Trophoblast cell (in vitro differentiated cells and primary cell): ENCODE measurements at regions not wholly inside any gene's neighbourhood (a gene's known extent, or its start where the extent isn't known, plus 50 kb on each side); places are given as distances from the start of the nearest gene placed in this dataset.

Experiments used
- DNase-seq, 2 donors: peaks; one replicate each; pipeline ENCODE4 v3.0.0-alpha.2; 2016
- H2AFZ ChIP-seq: 2 replicates; pipeline ENCODE4 v1.6.1; 2013; ENCODE audit warnings: low read length, moderate library complexity, mild to moderate bottlenecking; ENCODE audit not compliant: insufficient read depth, poor library complexity
- H2AK5ac ChIP-seq: 2 replicates; pipeline ENCODE4 v1.6.1; 2013; ENCODE audit warnings: mild to moderate bottlenecking, low read length
- H2BK120ac ChIP-seq: 2 replicates; pipeline ENCODE4 v1.6.1; 2013; ENCODE audit warnings: low read length, mild to moderate bottlenecking, moderate library complexity; ENCODE audit not compliant: insufficient read depth, poor library complexity
- H2BK12ac ChIP-seq: 2 replicates; pipeline ENCODE4 v1.6.1; 2013; ENCODE audit warnings: mild to moderate bottlenecking, low read length, moderate library complexity
- H2BK5ac ChIP-seq: 2 replicates; pipeline ENCODE4 v1.6.1; 2013; ENCODE audit warnings: low read length, low read depth, moderate library complexity, mild to moderate bottlenecking; ENCODE audit not compliant: poor library complexity
- H3K14ac ChIP-seq: 2 replicates; pipeline ENCODE4 v1.6.1; 2013; ENCODE audit warnings: mild to moderate bottlenecking, low read length
- H3K18ac ChIP-seq: 2 replicates; pipeline ENCODE4 v1.6.1; 2013; ENCODE audit warnings: mild to moderate bottlenecking, low read length
- H3K23ac ChIP-seq: 2 replicates; pipeline ENCODE4 v1.6.1; 2013; ENCODE audit warnings: low read length
- H3K27ac ChIP-seq: 2 replicates; pipeline ENCODE4 v1.5.1; 2013; ENCODE audit warnings: low read depth, mild to moderate bottlenecking, inconsistent platforms, low read length, moderate library complexity
- H3K27me3 ChIP-seq: 2 replicates; pipeline ENCODE4 v1.6.1; 2013; ENCODE audit warnings: inconsistent platforms, mild to moderate bottlenecking, low read length, moderate library complexity; ENCODE audit not compliant: insufficient read depth
- H3K36me3 ChIP-seq, 2 experiments: 1 replicate in 1 of 2; 2 replicates in 1 of 2; pipeline ENCODE4 v1.6.1; 2013; ENCODE audit warnings: low read length in 2 of 2, mild to moderate bottlenecking in 2 of 2, moderate library complexity in 1 of 2; ENCODE audit not compliant: insufficient read depth in 2 of 2, control insufficient read depth in 1 of 2
- H3K4ac ChIP-seq: 2 replicates; pipeline ENCODE4 v1.6.1; 2013; ENCODE audit warnings: low read depth, mild to moderate bottlenecking, low read length, moderate library complexity
- H3K4me1 ChIP-seq, 2 experiments: 1 replicate in 1 of 2; 2 replicates in 1 of 2; pipeline ENCODE4 v1.6.1; 2013; ENCODE audit warnings: low read length in 2 of 2, mild to moderate bottlenecking in 2 of 2, moderate library complexity in 1 of 2; ENCODE audit not compliant: insufficient read depth in 2 of 2, control insufficient read depth in 1 of 2
- H3K4me2 ChIP-seq: 2 replicates; pipeline ENCODE4 v1.6.1; 2013; ENCODE audit warnings: inconsistent platforms, mild to moderate bottlenecking, low read length, moderate library complexity
- H3K4me3 ChIP-seq: 2 replicates; pipeline ENCODE4 v1.5.1; 2013; ENCODE audit warnings: mild to moderate bottlenecking, low read depth, low read length, inconsistent platforms
- H3K79me1 ChIP-seq: one replicate; pipeline ENCODE4 v1.6.1; 2013; ENCODE audit warnings: low read length
- H3K79me2 ChIP-seq: 2 replicates; pipeline ENCODE4 v1.6.1; 2013; ENCODE audit warnings: low read length, mild to moderate bottlenecking; ENCODE audit not compliant: control insufficient read depth, insufficient read depth, poor library complexity
- H3K9ac ChIP-seq: 2 replicates; pipeline ENCODE4 v1.6.1; 2013; ENCODE audit warnings: mild to moderate bottlenecking, low read length
- H3K9me3 ChIP-seq: 2 replicates; pipeline ENCODE4 v1.6.1; 2013; ENCODE audit warnings: low read depth, mild to moderate bottlenecking, control low read depth, inconsistent platforms, low read length; ENCODE audit not compliant: insufficient read depth
- H4K12ac ChIP-seq: 2 replicates; pipeline ENCODE4 v1.6.1; 2013; ENCODE audit warnings: low read depth, mild to moderate bottlenecking, low read length, moderate library complexity
- H4K8ac ChIP-seq: 2 replicates; pipeline ENCODE4 v1.6.1; 2013; ENCODE audit warnings: low read depth, mild to moderate bottlenecking, low read length, moderate library complexity
- H4K91ac ChIP-seq: one replicate; pipeline ENCODE4 v1.6.1; 2013; ENCODE audit warnings: low read depth, mild to moderate bottlenecking, low read length, moderate library complexity
- WGBS: extraction: QIAGEN DNeasy Blood & Tissue Kit; methylation state at CpG from one replicate; pipeline ENCODE4 v1.1.7; 2013; ENCODE audit warnings: missing lambda C conversion rate; ENCODE audit not compliant: insufficient read length, insufficient coverage; ENCODE audit errors: extremely low coverage; 5-methylcytosine and 5-hydroxymethylcytosine counted together

DNA sequence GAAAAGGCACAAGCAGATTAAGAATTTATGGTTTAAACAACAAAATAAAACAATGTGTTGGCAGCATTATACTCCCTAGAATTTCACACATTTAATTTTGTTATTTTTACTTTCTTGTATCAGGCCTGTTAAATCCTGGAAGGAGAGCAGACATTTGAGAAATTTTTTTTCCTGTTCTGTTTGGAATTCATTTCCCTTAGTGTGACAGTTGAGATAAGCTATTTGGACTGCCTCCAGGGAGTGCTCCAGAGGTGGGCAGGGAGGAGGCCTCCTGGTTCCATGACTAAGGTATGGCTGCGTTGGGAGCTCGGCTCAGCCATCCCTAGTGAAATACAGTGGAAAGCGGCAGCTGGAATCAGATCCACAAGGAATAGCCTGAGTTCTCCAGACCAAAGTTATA lies 185.7 kb downstream of the KCNRG start:
- DNase-seq = peak in 1 of 2 donors; percentile 35
- Histone ChIP-seq H2AK5ac (no peak overlapping the region), H3K36me3 (no peaks in the 10 kb centered on the region), H3K27ac (no peak overlapping the region), H3K4me1 (peaks cover 8 to 9% of the 10 kb centered on the region in 2 experiments), H4K91ac (peak overlapping the region; percentile 47), H2BK120ac (no peak overlapping the region), H2BK5ac (peak overlapping the region; percentile 33), H3K27me3 (no peaks in the 10 kb centered on the region), H3K18ac (no peak overlapping the region), H2BK12ac (no peak overlapping the region), H4K12ac (no peak overlapping the region), H2AFZ (no peak overlapping the region), H3K79me1 (no peaks in the 10 kb centered on the region), H3K4ac (no peak overlapping the region), H3K23ac (no peak overlapping the region), H3K4me2 (no peak overlapping the region), H4K8ac (no peak overlapping the region), H3K4me3 (no peak overlapping the region), H3K9ac (no peak overlapping the region), H3K14ac (no peak overlapping the region), H3K9me3 (no peaks in the 10 kb centered on the region), H3K79me2 (no peaks in the 10 kb centered on the region)
- no CpG with 5 or more reads among the region's 3 CpGs for WGBS

DNA sequence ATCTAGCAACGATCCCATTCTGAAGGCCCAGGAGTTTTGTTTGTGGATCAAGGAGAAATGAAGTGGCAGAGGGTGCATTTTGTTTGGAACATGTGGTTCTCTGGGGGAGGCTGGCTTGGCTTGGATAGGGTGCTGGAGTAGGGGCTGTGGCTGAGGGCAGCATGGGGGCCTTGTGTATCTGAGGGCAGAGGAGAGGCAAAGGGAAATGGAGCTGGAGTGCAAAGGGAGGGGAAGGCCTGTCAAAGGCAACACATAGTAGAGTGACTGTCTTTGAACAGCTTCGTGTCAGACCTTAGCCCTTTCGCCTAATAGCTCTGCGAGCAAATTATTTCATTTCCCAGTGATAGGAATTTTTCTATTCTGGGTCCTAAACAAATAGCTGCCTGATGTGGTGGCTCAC lies 187.2 kb downstream of the KCNRG start:
- no CpG with 5 or more reads among the region's 4 CpGs for WGBS
- DNase-seq = no peak

DNA sequence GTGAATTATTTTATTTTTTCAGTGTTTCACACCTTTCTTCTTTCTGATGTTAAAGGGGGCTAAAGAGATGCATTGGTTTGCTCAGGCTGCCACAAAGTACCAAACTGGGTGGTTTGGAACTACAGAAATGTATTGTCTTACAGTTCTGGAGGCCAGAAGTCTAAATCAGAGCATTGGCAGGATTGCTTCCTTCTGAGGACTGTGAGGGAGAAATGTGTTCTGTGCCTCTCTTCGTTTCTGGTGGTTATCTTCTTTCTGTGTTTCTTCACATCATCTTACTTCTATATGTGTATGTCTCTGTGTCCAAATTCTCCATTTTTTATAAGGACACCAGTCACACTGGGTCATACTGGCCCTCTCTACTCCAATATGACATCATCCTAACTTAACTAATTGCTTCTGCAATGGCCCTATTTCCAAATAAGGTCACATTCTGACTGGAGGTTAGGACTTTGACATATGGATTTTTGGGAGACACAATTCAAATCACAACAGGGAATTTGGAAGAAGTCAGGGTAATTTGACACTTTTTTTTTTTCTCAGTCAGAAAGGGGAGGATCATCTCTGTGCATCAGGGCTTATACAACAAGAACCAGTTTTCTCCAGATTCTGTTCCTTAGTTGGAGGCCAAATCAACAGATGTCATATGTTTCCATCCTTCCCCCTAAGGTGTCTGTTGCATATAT lies 188.2 kb downstream of the KCNRG start:
- H4K91ac ChIP-seq = no peak overlapping the region
- no peak overlapping the region for H3K4me3 ChIP-seq
- no peak overlapping the region for H3K4ac ChIP-seq
- no peak overlapping the region for H2BK12ac ChIP-seq
- no peak overlapping the region for H3K27ac ChIP-seq
- H3K18ac ChIP-seq = no peak overlapping the region
- no peak overlapping the region for H3K14ac ChIP-seq
- H3K27me3 ChIP-seq = no peaks in the 10 kb centered on the region
- no peak overlapping the region for H4K12ac ChIP-seq
- H2AK5ac ChIP-seq = no peak overlapping the region
- no peak overlapping the region for H2AFZ ChIP-seq
- WGBS = no CpG with 5 or more reads among the region's 1 CpG
- no peaks in the 10 kb centered on the region for H3K79me1 ChIP-seq
- no peaks in the 10 kb centered on the region for H3K79me2 ChIP-seq
- no peak overlapping the region for H2BK5ac ChIP-seq
- H3K36me3 ChIP-seq = no peaks in the 10 kb centered on the region
- DNase-seq = peak in 1 of 2 donors; percentile 22
- H2BK120ac ChIP-seq = no peak overlapping the region
- no peak overlapping the region for H3K9ac ChIP-seq
- H3K23ac ChIP-seq = no peak overlapping the region
- H4K8ac ChIP-seq = no peak overlapping the region
- no peaks in the 10 kb centered on the region for H3K9me3 ChIP-seq
- H3K4me2 ChIP-seq = no peak overlapping the region
- H3K4me1 ChIP-seq = peaks cover 8 to 10% of the 10 kb centered on the region in 2 experiments

More for the DNA sequence above, 187.2 kb downstream of the KCNRG start:
- Histone ChIP-seq H2BK5ac (no peak overlapping the region), H2BK12ac (no peak overlapping the region), H4K12ac (no peak overlapping the region), H2BK120ac (no peak overlapping the region), H3K14ac (no peak overlapping the region), H2AK5ac (no peak overlapping the region), H3K23ac (no peak overlapping the region), H3K27ac (no peak overlapping the region), H3K36me3 (no peaks in the 10 kb centered on the region), H4K8ac (no peak overlapping the region), H3K79me1 (no peaks in the 10 kb centered on the region), H4K91ac (peak overlapping the region; percentile 42), H3K4ac (no peak overlapping the region), H3K18ac (no peak overlapping the region), H3K9me3 (no peaks in the 10 kb centered on the region), H3K9ac (no peak overlapping the region), H3K27me3 (no peaks in the 10 kb centered on the region), H2AFZ (no peak overlapping the region), H3K79me2 (no peaks in the 10 kb centered on the region), H3K4me3 (no peak overlapping the region), H3K4me1 (peaks cover 8 to 9% of the 10 kb centered on the region in 2 experiments), H3K4me2 (no peak overlapping the region)

DNA sequence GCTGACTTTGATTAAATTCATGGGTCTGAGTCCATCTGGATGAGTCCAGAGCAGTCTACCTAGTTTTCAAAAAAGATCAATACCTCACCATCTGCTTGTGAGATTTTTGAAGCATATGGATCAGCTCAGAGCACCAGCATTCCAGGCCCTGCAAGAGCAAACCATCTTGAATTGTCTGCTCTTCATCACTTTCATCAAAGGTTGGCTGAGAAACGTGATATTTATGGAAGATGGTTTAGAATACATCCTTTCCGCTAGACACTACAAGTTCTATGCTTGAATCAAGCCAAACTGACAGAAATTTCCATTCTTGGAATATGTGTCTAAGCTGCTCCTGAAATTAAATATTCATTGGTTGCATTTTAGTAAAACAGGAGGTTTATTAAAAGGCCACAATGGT lies 190.3 kb downstream of the KCNRG start:
- no peaks in the 10 kb centered on the region for H3K36me3 ChIP-seq

More for the DNA sequence above, 190.3 kb downstream of the KCNRG start:
- Histone ChIP-seq H3K79me2 (no peaks in the 10 kb centered on the region), H3K18ac (no peak overlapping the region), H3K4ac (no peak overlapping the region), H3K4me1 (peaks cover 9 to 11% of the 10 kb centered on the region in 2 experiments), H3K14ac (no peak overlapping the region), H3K27ac (no peak overlapping the region), H3K23ac (no peak overlapping the region), H2AFZ (no peak overlapping the region), H4K91ac (no peak overlapping the region), H4K12ac (no peak overlapping the region), H2AK5ac (no peak overlapping the region), H3K9me3 (no peaks in the 10 kb centered on the region), H2BK12ac (no peak overlapping the region), H3K27me3 (no peaks in the 10 kb centered on the region), H3K4me2 (no peak overlapping the region), H3K4me3 (no peak overlapping the region), H2BK120ac (no peak overlapping the region), H3K9ac (no peak overlapping the region), H3K79me1 (no peaks in the 10 kb centered on the region), H2BK5ac (no peak overlapping the region), H4K8ac (no peak overlapping the region)
- WGBS = no CpG with 5 or more reads among the region's 2 CpGs
- no peak for DNase-seq
